ENCODE measurements at regions not wholly inside any gene's neighbourhood (a gene's known extent, or its start where the extent isn't known, plus 50 kb on each side); places are given as distances from the start of the nearest gene placed in this dataset.

- TF ChIP-seq CTCF (IDR thresholded peaks at IDR 0.05; ENCODE audit: borderline replicate concordance, extremely low read depth, low read length, poor library complexity, severe bottlenecking), result no peak
- TF ChIP-seq EZH2 (IDR thresholded peaks at IDR 0.05; ENCODE audit: borderline replicate concordance, low read depth, low read length, severe bottlenecking), result no peak
Measured at GRCh38 chr14:51490205-51490604, 161.5 kb upstream of the FRMD6 start.
